GM12892 (cell line): ENCODE measurements at regions not wholly inside any gene's neighbourhood (a gene's known extent, or its start where the extent isn't known, plus 50 kb on each side); places are given as distances from the start of the nearest gene placed in this dataset.

Experiments used
- POLR2A ChIP-seq: IDR thresholded peaks from 2 replicates; pipeline ENCODE4 v1.6.1; 2011; ENCODE audit warnings: low read depth, low read length, control low read depth
- POLR2AphosphoS5 ChIP-seq: IDR thresholded peaks from 2 replicates; pipeline ENCODE4 v1.6.1; 2011; ENCODE audit warnings: low read depth, low read length, control low read depth

DNA sequence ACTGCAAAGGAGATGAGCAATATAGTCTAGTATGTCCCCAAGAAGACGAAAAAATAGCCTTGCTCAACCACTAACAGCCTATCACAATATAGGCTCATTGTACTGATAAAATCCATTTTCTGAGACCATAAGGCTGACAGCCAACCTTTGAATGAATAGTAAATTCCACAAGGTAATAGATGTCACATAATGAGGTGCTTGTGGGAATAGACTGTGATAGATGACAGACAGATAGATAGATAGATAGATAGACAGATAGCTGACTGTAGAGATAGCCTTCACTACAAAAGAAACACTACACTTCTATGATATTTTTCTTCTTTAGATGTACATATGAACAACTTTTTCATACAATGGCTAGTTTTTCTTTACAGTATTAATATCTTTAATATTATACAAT is 760.3 kb upstream of the NRSN1 start:
- TF ChIP-seq POLR2A (no peak), POLR2AphosphoS5 (no peak)
